Stimulated activated CD8-positive, alpha-beta memory T cell treated with anti-CD3 and anti-CD28 coated beads, Interleukin-7, amount 100 ng/mL, for 4 hours (primary cell): ENCODE measurements at regions not wholly inside any gene's neighbourhood (a gene's known extent, or its start where the extent isn't known, plus 50 kb on each side); places are given as distances from the start of the nearest gene placed in this dataset.

Experiments used
- DNase-seq, 2 donors: peaks; one replicate each; pipeline ENCODE4 v3.0.0-alpha.2; 2020; ENCODE audit warnings: low read depth in 2 of 2

GRCh38 chr13:106382534-106382933 is 152.9 kb downstream of the EFNB2 start:
- DNase-seq: no peak

GRCh38 chr13:106381091-106381490 is 154.4 kb downstream of the EFNB2 start:
- DNase-seq: no peak

GRCh38 chr13:106377931-106378662 is 157.4 kb downstream of the EFNB2 start:
- DNase-seq: no peak

- no peak for DNase-seq
Observed at GRCh38 chr13:106377341-106377740, 158.1 kb downstream of the EFNB2 start.

GRCh38 chr13:106376401-106377112 is 158.9 kb downstream of the EFNB2 start:
- no peak for DNase-seq

GRCh38 chr13:106375085-106375484 is 160.4 kb downstream of the EFNB2 start:
- DNase-seq: no peak

- no peak for DNase-seq
Observed at GRCh38 chr13:106374631-106375030, 160.8 kb downstream of the EFNB2 start.

GRCh38 chr13:106373989-106374572 is 161.4 kb downstream of the EFNB2 start:
- DNase-seq: no peak

GRCh38 chr13:106373304-106373988 is 162.0 kb downstream of the EFNB2 start:
- no peak for DNase-seq

- DNase-seq: no peak
Observed at GRCh38 chr13:106372199-106373155, 163.0 kb downstream of the EFNB2 start.

- no peak for DNase-seq
Observed at GRCh38 chr13:106371024-106371423, 164.4 kb downstream of the EFNB2 start.

GRCh38 chr13:106369858-106370257 is 165.6 kb downstream of the EFNB2 start:
- no peak for DNase-seq

GRCh38 chr13:106369091-106369490 is 166.4 kb downstream of the EFNB2 start:
- no peak for DNase-seq

GRCh38 chr13:106367361-106367971 is 168.0 kb downstream of the EFNB2 start:
- DNase-seq: no peak

- DNase-seq: no peak
Observed at GRCh38 chr13:106362707-106363106, 172.8 kb downstream of the EFNB2 start.

- no peak for DNase-seq
Observed at GRCh38 chr13:106361621-106362020, 173.8 kb downstream of the EFNB2 start.

GRCh38 chr13:106357198-106357597 is 178.3 kb downstream of the EFNB2 start:
- DNase-seq: no peak

GRCh38 chr13:106355866-106356265 is 179.6 kb downstream of the EFNB2 start:
- DNase-seq: no peak

GRCh38 chr13:106354961-106355360 is 180.5 kb downstream of the EFNB2 start:
- DNase-seq: no peak

GRCh38 chr13:106352850-106353249 is 182.6 kb downstream of the EFNB2 start:
- DNase-seq: no peak

GRCh38 chr13:106351251-106351650 is 184.2 kb downstream of the EFNB2 start:
- no peak for DNase-seq
